ENCODE measurements at regions not wholly inside any gene's neighbourhood (a gene's known extent, or its start where the extent isn't known, plus 50 kb on each side); places are given as distances from the start of the nearest gene placed in this dataset.
"Not testable (repeated sequence)": the region's sequence is repeated elsewhere in the genome, so short reads cannot be mapped to it uniquely, and the experiment has no call there.

DNA sequence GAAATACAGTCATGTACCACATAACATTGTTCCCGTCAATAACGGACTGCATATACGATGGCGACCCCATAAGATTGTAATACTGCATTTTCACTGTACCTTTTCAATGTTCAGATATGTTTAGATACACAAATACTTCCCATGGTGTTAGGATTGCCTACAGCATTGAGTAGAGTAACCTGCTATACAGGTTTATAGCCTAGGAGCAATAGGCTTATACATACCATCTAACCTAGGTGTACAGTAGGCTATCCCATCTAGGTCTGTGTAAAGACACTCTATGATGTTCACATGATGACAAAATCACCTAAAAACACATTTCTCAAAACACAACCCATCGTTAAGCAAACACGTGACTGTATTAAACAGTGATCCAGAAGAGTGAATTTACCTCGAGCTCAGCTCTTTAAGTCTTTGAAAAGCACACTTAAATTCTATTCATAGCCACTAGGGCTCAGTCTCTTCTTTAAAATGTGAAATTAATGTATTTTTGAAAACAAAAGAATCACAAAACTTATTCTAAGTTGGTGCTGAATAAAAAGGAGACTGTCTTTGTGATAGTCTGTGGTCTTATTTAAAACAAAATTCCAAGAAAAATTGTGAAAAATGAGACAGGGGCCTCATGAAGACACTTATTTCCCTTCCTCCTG lies 239.1 kb upstream of the ARID2 start:
- no peak for DNase-seq (ENCODE audit: low read depth)

DNA sequence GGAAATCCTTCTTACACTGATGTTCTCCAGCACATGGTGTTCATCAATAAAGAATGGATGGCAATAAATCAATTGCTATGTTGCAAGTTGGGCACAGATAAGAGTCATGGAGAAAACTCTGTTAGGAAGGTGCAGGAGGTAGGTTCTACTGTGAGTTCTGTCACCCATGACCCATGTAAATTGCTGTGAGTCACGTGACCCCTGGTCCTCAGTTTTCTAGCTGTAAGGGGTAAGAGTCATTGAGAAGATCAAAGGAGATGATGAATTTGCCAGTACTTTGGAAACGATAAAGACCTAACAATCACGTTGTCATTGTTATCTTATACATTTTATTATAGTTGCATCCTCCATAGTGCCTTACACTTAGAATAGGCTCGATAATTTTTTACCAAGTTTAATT lies 235.2 kb upstream of the ARID2 start:
- DNase-seq (ENCODE audit: low read depth): no peak

DNA sequence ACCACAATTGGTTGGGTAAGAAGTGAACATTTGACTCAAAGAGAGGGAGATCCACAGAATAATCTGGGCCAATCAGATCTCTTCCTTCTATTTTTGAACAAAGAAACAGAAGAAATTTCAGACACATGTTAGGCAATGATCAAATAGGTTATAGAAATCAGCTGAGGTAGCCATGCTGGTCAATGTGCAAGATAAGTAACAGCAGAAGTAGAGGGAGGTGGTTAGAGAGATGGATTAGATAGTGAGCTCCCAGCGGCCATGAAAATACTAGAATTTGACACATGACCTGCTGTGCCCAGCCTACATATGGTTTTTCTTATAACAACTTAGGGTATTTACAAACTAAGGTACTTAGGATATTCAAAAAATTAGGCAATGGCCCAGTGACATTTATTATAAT lies 230.9 kb upstream of the ARID2 start:
- DNase-seq (ENCODE audit: low read depth): no peak

- DNase-seq (ENCODE audit: low read depth): no peak
Observed at GRCh38 chr12:45502481-45503128, 226.9 kb upstream of the ARID2 start.

- DNase-seq (ENCODE audit: low read depth): no peak
Observed at GRCh38 chr12:45503899-45504298, 225.6 kb upstream of the ARID2 start.

GRCh38 chr12:45504316-45505010 lies 225.0 kb upstream of the ARID2 start:
- no peak for DNase-seq (ENCODE audit: low read depth)

DNA sequence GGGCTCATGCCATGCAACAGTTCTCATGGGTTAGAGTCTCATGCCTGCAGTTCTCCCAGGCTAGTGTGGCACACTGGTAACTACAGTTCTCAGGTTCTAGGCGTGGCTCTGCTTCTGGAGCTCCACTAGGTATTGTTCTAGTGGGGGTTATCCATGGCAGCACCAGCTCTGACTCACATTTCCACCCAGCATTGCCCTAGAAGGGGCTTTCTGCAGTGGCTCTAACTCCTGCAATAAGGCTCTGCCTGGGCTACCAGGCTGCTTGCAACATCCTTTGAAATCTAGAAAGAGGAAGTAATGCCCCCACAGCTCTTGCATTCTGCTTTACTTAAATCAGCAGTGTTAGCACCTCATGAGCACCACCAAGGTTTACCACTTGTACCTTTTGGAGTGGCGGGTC lies 220.3 kb upstream of the ARID2 start:
- no peak for DNase-seq (ENCODE audit: low read depth)

GRCh38 chr12:45509621-45510020 lies 219.9 kb upstream of the ARID2 start:
- DNase-seq (ENCODE audit: low read depth): no peak

DNA sequence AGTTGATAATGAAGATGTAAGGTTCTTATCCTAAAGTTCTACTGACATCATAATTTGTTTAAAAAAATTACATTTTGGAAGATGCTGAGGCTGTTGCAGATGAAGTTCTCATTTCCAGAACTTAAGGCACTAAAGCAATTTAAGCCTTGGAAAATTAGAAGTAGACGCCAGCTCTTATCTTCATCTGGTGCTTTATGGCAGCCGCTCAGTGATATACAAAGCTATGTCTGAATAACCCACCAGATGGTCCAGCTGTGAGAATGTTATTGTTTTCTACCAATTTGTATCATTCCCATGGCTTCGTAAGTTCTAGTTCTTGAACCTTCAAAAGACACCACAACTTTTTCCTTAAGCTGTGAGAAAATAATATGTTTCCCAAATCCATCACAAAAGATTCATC lies 212.1 kb upstream of the ARID2 start:
- no peak for DNase-seq (ENCODE audit: low read depth)

DNA sequence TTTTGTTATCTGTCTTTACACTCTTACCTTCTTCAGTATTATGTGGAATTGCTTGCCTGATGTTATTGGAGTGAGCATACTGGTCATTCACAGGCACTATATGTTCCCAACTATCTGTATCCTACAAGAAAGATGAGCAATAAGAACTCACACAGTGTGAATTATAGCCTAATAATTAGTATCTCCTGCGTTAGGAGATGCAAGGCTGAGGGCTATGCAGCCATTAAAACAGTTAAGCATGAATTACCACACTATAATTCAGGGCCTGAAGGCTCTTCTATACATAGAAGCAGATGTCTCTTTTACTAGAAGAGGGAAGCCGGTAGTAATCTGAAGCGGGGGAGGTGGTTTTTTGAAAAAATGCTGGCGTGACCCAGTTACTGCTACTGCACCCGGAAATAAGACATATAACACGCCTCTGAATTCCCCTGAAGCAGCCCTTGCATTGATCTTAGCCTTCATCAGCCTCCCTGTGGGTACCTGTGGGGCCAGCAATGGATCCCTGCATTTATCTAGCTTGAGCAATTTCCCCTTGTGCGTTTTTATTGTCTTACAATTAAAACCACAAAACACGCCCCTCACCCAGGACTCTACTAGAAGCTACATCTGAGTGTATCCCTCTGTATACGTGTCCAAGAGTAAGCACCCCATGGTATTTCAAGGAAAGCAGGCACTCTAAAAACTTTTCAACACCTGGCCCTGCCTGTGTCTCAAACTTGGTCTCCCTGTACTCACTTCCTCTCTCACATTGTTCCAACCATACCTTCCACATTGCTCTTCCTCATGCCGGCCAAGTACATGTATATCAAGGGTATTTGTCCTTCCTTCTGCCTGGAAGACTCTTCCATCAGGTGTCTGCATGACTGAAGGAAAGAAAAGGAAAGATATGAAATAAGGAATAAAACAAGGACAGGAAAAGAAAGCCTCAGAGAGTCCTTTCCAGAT lies 210.9 kb upstream of the ARID2 start:
- DNase-seq (ENCODE audit: low read depth): peak; percentile 24

- DNase-seq (ENCODE audit: low read depth): no peak
Observed at GRCh38 chr12:45522227-45522626, 207.3 kb upstream of the ARID2 start.

- DNase-seq (ENCODE audit: low read depth): not testable (repeated sequence)
Observed at GRCh38 chr12:45526823-45527222, 202.7 kb upstream of the ARID2 start.

DNA sequence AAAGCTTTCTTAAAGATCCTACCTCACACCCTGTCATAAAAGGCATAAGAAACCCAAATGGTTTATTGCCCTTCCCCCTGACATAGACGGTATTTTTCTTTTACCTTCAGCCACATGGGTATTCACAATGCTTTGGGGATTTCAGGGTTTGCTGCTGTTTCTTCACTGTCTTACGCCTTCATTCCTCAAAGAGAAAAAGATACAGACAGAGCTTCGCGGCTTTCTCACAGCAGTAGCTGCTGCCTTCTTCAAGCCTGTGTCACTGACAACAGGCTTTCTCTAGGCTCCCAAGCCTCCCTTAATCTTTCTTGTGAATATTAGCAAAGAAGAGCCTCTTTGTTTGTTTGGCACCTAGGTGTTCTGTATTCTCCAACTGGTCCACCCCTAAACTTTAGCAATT lies 197.4 kb upstream of the ARID2 start:
- no peak for DNase-seq (ENCODE audit: low read depth)

- DNase-seq (ENCODE audit: low read depth): no peak
Observed at GRCh38 chr12:45535610-45536180, 193.8 kb upstream of the ARID2 start.

DNA sequence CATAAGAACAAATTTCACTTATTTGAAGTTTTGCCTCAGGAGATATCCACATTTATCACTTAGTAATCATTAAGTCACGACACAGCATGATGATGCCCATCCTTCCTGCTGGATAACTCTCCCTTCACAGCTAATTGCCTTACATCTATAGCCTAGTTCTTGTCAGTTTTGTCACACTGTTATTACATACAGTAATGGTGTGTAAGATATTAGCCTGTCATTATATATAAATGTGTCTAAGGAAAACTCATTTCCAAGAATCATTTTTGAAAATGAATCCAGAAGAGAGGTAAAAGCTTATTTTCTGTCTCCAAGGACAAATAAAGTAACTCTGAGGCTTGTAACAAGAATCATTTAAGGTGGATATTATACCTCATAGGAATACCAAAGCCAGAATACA lies 193.2 kb upstream of the ARID2 start:
- no peak for DNase-seq (ENCODE audit: low read depth)

- no peak for DNase-seq (ENCODE audit: low read depth)
Observed at GRCh38 chr12:45540661-45541341, 188.7 kb upstream of the ARID2 start.

- DNase-seq (ENCODE audit: low read depth): peak; percentile 37
Observed at GRCh38 chr12:45543887-45544286, 185.6 kb upstream of the ARID2 start.

DNA sequence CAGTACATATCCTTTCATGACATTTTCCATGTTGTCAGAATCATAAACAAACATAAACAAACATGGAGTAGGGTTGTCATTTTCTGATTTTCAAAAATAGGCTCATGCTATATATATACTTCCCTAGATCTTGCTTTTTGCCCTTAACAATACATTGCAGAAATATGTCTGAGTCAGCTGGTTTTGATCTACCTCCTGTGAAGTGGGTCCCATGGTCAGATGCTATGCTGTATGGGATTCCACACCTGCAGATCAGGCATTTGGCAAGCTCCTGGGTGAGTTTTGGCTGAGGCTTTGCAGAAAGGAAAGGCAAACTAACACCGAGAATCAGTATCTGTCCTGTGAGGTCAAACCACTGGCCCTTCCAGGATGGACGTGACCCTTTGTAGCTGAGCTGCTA lies 183.0 kb upstream of the ARID2 start:
- no peak for DNase-seq (ENCODE audit: low read depth)

GRCh38 chr12:45547132-45547531 lies 182.4 kb upstream of the ARID2 start:
- no peak for DNase-seq (ENCODE audit: low read depth)

- DNase-seq (ENCODE audit: low read depth): no peak
Observed at GRCh38 chr12:45547822-45548221, 181.7 kb upstream of the ARID2 start.

DNA sequence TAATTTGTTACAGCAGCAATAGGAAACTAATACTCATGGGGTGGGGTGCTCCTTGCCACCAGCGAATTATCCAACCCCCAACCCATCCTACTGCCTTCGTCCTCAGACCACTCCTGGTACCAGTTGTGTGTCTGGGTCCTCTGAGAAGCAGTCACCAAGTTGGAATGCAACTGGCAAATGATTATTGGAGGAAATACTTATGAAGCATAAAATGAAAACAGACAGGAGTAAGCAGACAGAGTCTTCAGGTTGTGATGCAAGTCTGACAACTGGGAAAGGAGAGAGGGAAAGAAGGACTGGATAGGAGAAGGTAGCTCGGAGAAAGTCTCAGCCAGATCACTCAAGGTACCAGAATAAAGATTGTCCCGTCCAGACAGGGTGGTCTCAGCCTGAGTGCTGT lies 181.1 kb upstream of the ARID2 start:
- no peak for DNase-seq (ENCODE audit: low read depth)
